HL-60 (cell line): ENCODE measurements at regions not wholly inside any gene's neighbourhood (a gene's known extent, or its start where the extent isn't known, plus 50 kb on each side); places are given as distances from the start of the nearest gene placed in this dataset.

ENCODE experiments used
- GABPA ChIP-seq: IDR thresholded peaks from 2 replicates; pipeline ENCODE4 v1.6.1; 2012; ENCODE audit warnings: low read depth
- POLR2AphosphoS5 ChIP-seq: IDR thresholded peaks from 2 replicates; pipeline ENCODE4 v1.6.1; 2012; ENCODE audit warnings: low read depth
- SPI1 ChIP-seq: IDR thresholded peaks from 2 replicates; pipeline ENCODE4 v1.6.1; 2012; ENCODE audit warnings: low read depth, mild to moderate bottlenecking, borderline replicate concordance
- TF ChIP-seq, protein P1 (sequence below): IDR thresholded peaks from one replicate; pipeline ENCODE4 v1.5.1; 2011; ENCODE audit warnings: low read length, control low read depth, inconsistent platforms; ENCODE audit not compliant: insufficient read depth
- TF ChIP-seq, protein P2 (sequence below): IDR thresholded peaks from 2 replicates; pipeline ENCODE4 v1.6.1; 2012; ENCODE audit warnings: low read depth; ENCODE audit not compliant: insufficient replicate concordance

DNA sequence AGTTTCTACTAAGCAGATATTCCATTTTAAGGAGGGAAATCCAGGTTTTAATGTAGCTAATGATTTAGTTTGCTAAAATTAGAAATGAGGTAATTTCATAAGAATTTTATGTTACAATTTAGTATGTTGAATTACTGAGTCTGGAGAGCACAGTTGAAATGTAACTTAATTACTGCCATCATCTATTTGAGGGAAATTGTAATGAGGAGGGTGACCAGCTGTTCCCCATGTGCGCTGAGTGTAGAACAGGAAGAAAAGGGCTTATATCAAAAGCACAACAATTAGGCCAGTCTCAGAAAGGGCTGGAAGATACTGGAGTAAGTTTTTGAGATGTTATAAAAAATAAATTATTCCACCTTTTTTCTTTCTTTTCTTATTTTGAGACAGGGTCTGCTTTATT, 735.1 kb upstream of the GOT2 start:
- TF ChIP-seq, protein P1, sequence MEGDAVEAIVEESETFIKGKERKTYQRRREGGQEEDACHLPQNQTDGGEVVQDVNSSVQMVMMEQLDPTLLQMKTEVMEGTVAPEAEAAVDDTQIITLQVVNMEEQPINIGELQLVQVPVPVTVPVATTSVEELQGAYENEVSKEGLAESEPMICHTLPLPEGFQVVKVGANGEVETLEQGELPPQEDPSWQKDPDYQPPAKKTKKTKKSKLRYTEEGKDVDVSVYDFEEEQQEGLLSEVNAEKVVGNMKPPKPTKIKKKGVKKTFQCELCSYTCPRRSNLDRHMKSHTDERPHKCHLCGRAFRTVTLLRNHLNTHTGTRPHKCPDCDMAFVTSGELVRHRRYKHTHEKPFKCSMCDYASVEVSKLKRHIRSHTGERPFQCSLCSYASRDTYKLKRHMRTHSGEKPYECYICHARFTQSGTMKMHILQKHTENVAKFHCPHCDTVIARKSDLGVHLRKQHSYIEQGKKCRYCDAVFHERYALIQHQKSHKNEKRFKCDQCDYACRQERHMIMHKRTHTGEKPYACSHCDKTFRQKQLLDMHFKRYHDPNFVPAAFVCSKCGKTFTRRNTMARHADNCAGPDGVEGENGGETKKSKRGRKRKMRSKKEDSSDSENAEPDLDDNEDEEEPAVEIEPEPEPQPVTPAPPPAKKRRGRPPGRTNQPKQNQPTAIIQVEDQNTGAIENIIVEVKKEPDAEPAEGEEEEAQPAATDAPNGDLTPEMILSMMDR, result no peak
- no peak for TF ChIP-seq POLR2AphosphoS5
- TF ChIP-seq, protein P2, sequence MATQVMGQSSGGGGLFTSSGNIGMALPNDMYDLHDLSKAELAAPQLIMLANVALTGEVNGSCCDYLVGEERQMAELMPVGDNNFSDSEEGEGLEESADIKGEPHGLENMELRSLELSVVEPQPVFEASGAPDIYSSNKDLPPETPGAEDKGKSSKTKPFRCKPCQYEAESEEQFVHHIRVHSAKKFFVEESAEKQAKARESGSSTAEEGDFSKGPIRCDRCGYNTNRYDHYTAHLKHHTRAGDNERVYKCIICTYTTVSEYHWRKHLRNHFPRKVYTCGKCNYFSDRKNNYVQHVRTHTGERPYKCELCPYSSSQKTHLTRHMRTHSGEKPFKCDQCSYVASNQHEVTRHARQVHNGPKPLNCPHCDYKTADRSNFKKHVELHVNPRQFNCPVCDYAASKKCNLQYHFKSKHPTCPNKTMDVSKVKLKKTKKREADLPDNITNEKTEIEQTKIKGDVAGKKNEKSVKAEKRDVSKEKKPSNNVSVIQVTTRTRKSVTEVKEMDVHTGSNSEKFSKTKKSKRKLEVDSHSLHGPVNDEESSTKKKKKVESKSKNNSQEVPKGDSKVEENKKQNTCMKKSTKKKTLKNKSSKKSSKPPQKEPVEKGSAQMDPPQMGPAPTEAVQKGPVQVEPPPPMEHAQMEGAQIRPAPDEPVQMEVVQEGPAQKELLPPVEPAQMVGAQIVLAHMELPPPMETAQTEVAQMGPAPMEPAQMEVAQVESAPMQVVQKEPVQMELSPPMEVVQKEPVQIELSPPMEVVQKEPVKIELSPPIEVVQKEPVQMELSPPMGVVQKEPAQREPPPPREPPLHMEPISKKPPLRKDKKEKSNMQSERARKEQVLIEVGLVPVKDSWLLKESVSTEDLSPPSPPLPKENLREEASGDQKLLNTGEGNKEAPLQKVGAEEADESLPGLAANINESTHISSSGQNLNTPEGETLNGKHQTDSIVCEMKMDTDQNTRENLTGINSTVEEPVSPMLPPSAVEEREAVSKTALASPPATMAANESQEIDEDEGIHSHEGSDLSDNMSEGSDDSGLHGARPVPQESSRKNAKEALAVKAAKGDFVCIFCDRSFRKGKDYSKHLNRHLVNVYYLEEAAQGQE, result no peak
- TF ChIP-seq GABPA, result no peak
- no peak for TF ChIP-seq SPI1
